HG02852 (cell line): ENCODE measurements at regions not wholly inside any gene's neighbourhood (a gene's known extent, or its start where the extent isn't known, plus 50 kb on each side); places are given as distances from the start of the nearest gene placed in this dataset.
A peak's percentile ranks its signal among the peaks of the same experiment; 100 is the strongest.

Experiments
- ATAC-seq: cut with Tn5 transposase; IDR thresholded peaks from one replicate; pipeline ENCODE4 v1.9.1; 2021; ENCODE audit warnings: mild to moderate bottlenecking, moderate library complexity; ENCODE audit not compliant: unreplicated experiment

DNA sequence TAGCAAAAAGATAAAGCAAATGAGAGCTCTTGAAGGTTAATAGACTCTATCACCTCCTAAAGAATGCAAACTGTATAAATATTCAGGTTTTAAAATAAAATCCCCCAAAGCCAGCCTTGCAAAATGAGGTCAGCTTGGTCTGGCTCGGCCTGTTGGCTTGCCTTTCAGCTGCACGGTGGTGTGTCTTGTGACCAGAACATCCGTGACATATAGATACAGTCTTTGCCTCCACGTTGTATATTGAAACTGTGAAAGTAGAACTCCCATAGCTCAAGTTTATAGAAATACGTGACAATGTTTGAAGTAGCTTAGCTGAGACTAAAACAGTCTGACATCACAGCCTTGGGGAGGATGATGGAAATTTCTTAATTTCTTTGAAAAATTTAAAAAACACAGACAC is 236.6 kb upstream of the MYOCD start:
- peak; percentile 41 for ATAC-seq

DNA sequence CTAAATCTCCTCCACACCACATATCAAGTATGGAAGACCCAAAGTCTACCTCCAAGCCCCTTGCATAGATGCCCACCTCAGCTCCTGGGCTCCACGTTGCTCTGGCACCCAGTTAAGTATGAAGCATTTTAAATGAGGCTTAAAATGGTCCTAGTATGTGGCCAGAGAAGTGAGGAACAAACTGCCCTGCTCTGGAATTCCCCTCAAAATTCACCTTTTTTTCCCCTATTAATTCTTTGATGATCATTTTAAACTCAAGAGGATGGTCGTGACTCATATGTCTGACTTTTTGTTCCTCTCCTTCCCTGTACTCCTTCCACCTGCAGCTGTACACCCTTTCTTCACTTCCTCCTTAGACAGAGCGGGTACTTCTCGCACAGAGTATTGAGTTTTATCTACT is 234.5 kb upstream of the MYOCD start:
- ATAC-seq, result peak; percentile 83

DNA sequence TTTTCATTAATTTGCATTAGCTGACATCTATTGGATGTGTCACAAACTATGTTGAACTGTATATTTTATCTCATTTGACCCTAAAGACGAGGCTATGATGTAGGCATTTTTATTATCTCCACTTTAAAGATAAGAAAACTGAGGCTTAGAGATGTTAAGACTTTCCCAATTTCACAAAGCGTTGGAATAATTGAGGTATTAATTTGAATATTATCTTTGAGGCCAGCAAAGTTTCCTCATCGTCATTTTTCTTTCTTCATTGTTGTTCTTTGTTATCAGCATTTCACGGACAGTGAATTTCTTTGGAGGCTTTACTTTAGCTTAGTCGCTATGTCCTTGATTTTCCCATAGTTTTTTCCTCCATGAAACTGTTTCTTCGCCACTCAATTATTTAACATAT is 227.5 kb upstream of the MYOCD start:
- no peak for ATAC-seq

DNA sequence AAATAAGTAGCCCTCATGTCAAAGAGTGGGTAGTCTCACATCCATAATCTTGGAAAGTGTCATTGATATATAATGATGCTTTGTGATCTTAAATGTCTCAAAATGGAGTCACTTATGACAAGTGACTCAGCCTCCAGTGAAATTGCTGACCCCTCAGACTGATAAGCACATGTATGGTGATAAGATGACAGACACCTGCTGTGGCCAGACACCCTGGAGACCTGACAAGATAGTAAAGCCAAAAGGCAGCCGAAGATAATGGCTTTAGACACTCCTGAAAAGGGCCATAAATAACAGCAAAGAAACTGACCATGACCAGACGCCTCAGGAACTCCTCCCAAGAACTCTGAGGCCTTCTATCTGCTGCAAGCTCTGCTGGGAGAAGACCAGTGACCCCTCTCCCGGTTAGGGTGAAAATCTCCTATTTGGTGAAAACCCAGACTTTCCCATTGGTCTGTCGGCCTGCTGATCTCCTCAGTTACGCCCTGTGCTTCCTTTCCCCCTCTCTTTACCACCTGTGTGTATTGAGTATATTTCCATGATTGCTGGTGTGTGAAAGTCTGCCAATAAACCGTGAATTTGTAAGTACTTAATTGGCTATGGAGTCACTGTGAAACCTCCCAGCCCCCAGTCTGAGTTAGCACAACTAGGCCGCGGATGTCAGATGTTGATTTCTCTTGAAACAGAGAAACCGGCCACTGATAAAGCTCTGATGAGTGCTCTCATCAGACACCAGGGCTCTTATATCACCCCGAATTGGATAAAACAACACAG is 226.7 kb upstream of the MYOCD start:
- no peak for ATAC-seq

DNA sequence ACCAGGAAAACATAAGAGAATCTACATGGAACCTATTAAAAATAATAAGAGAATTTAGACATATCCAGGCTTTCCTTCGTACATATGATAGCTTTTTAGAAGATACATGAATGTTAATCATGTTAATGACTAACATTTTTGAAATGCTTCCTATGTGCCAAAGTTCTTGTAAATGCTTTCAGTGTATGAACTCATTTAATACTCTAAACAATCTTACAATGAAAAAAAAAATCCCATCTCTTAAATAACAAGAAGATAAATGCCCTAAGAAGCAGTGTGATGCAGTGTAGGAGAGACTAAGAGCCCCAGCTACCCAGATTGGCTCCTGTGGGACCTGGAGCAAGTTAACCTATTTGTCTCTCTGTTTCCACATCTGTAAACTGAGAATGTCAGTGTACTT is 220.4 kb upstream of the MYOCD start:
- ATAC-seq, result no peak

DNA sequence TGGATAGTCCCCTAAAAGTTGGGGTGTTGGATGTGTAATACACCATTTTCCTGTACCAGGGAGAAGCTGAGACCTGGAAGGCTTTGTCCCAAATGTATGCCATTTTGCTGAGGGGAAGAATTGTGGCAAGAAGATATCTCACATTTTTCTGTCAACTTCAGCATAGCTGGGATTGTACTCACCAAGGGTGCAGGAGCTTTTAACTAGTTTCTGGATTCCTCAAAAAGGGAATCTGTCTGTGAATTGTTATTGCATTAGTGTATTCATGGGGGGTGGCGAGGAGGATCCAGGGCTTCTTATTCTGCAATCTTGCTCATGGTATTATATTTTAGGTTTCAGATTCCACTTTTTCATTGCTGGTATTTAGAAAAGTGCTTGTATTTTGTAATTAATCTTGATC is 208.2 kb upstream of the MYOCD start:
- ATAC-seq, result no peak

DNA sequence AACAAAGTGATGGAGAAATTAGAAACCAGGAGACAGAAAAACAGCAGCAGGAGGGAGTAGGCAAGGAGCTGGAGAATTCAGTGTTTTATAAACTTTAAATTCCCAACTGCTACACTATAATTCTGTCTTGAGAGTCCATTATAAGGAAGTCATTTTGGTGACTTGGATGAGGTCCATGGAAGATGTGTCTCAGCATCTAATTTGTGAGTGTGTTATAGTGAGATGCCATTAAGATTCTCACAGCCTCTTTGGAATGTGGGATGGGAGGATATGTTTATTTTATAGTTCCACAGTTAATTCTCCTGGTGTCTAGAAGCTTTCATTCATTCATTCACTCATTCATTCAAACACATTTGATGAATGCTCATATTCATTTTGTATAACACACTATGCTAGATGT is 206.0 kb upstream of the MYOCD start:
- ATAC-seq, result no peak

DNA sequence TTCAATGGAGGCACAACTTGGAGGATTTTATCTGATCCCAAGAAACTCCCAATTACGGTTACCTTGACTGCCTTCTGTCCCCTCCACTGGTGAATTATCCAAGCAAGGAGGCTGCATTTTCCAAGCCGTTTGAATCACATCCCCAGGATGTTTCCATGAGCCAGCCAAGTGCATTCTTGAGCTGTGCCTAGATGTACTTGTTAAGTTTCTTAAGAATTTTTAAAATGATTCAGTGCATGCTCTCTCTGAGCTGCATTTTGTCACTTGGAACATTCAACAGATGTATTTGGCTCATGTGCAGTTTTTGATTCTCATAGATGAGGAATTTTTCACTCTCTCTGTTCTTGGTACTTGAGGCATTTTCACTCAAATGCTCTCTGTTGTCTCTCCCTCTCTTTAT is 202.6 kb upstream of the MYOCD start:
- ATAC-seq, result no peak

DNA sequence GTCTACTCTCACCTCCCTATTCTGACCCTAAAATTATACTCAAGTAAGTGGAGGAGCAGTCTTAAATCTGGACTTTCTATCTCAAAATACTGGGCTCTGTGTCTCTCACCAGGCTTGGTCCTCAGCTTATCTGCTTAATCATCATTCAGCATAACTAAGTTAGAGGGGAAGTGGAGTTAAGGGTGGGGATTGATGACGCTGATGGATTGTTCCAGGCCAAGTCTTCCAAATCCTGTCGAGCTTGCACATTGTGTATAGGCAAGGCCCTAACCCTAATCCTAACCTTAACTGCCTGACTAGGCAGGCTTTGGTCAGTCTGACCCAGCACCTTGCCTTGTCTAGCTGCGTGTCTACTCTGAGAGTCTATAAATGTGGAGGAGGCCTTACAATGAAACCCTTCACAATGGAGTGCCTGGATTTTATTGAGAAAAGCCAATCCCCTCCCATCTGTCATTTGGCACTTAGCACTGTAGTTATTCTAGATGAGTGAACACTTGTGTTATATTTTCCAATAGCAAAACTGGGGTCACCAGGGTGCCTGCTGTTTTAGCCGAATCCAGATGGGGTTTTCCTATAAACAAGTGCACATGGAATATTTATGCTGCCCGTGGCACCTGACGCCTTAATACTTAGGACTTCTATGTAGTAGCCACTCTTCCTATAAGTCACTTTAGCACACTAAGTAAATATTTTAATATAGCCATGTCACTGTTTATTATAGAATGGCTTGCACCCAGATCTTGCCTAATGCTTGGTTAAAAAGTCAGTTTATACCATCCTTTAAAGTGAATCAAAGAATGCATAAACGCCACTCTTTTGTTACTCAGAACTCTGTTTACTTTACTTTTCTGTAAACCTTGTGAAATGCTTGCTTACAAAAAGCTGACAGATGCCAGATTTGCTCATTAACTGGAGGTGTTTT is 193.2 kb upstream of the MYOCD start:
- no peak for ATAC-seq

DNA sequence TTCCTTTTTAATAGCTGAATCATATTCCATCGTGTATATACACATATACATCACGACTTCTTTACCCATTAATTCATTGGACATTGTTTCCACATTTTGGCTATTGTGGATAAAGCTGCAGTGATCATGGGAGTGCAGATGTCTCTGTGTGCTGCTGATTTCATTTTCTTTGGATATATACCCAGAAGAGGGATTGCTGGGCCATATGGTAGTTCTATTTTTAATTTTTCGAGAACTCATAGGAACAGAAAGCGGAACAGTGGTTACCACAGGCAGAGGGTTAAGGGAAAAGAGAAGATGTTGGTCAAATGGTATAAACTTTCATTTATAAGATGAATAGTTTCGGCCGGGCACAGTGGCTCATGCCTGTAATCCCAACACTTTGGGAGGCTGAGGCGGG is 187.4 kb upstream of the MYOCD start:
- no peak for ATAC-seq

DNA sequence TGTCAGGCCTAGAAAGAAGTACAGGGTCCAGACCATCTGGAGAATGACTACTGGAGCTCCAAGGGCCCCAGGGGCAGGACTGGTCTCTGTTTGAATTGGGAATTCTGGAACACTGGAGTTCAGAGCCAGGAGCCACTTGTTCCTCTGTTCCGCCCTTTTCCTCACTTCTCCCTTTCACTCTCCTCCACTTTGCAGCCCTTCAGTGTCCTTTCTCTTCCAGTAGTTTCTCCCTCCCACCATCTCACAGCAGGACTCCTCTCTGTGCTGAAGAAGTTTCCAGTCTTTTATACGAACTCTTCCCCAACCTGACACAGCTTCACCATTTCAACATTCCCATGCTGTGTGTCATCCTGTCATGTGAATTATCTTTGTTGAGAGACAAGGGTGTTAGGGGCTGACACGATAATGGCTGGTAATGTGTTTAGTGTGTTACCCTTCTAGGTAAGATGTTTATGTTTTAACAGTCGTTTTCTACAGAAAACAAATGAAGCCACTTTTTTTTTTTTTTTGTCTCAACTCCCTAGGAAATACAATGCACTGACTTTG is 180.3 kb upstream of the MYOCD start:
- ATAC-seq, result no peak

DNA sequence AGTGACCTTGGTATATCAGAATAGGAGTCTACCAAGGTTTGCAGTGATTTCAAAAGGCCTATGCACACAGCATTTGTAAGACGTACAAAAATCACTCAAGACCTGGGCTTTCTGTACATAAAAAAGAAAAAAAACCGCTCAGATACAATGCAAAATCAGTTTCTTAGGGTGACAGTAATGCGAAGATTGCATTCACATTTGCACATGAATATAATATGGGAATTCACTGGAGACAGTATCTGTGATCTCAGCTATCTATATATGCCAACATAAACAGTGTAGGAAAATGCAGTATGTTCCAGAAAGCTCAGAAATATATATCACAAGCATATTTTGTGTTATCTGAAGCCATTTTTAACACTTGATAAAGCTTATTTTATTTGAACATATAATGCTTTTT is 176.4 kb upstream of the MYOCD start:
- ATAC-seq, result no peak

DNA sequence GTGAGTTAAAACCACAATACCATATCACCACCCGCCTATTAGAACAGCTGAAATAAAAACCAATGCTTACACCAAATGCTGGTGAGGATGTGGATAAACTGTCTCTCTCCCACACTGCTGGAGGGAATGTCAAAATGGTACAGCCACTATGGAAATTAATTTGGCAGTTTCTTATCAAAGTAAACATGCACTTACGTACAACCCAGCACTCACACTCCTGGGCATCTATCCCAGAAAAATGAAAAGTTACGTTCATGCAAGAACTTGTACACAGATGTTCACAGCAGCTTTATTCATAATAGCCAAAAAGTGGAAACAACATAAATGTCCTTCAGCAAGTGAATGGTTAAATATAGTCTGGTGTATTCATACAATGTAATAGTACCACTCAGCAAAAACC is 173.2 kb upstream of the MYOCD start:
- ATAC-seq, result no peak

DNA sequence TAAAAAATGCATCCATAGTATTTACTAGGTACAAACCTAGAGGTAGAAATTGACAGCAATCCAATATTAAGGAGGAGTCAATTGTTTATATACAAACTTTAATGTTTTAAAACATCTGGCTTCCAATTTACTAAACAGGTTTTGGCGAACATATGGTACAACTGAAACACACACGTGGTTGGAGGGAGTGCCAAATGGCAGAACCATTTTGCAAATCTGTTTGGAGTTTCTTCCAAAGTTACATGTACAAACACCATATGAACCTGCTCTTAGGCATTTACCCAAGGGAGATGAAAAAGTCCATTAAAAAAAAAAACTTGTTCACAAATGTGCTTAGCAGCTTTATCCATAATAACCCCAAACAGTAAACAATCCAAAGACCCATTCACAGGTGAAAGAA is 159.8 kb upstream of the MYOCD start:
- no peak for ATAC-seq

DNA sequence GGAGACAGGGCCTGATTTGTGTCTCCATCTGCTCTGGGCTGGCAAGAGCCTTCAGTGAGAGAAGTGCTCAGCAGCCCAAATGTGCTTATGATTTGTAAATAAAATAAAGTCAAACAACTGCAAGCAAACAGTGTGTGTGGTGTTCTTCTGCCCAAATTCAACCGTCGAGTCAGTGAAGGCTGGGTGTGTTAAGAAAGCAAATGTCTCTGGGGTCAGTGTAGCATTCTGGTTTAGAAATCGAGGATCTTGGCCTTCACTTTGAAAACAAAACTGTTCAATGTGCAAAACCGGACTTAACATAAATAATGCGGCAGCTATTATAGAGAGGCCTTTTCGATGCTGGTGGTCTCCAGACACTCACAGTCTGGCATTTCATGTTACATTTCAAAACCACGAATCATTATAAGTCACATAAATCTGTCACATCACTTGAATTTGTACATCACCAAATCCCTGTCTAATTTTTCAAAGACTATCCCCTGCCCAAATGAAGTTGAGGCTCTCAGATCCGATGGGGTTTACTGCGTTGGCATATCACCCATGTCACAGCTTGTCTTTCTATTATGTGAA is 158.6 kb upstream of the MYOCD start:
- no peak for ATAC-seq

DNA sequence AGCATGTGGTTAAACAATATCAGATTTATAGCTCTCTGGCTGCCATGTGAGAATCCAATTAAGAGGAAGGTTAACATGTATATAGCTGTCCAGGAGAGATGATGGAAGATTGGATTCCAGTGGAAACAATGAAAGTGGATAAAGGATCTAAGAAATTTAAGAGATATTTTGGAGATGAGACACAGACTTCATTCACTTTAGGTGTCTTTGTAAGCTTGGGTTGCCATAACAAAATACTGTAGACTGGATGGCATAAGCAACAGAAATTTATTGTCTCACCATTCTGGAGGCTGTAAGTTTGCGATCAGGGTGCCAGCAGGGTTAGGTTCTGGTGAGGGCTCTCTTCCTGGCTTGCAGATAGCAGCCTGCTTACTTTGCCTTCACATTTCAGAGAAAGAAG is 155.9 kb upstream of the MYOCD start:
- ATAC-seq, result no peak

DNA sequence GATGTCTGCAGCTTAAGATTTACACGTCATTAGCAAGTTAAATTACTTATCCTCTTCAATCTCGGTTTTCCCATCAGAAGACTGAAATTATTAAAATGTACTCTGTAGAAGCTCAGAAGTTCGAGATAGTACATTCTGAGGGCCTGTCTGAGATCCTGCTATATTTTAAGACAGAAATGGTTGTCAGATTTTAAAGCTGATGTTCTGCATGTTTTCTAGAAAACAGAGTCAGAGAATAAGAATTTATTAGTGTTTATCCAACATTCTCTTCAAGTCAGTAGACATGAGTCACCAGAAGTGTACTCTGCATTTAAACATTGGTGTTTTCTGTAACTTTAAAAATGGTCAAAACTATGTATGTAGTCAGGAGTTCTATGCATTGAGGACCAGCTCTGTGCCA is 155.2 kb upstream of the MYOCD start:
- no peak for ATAC-seq

DNA sequence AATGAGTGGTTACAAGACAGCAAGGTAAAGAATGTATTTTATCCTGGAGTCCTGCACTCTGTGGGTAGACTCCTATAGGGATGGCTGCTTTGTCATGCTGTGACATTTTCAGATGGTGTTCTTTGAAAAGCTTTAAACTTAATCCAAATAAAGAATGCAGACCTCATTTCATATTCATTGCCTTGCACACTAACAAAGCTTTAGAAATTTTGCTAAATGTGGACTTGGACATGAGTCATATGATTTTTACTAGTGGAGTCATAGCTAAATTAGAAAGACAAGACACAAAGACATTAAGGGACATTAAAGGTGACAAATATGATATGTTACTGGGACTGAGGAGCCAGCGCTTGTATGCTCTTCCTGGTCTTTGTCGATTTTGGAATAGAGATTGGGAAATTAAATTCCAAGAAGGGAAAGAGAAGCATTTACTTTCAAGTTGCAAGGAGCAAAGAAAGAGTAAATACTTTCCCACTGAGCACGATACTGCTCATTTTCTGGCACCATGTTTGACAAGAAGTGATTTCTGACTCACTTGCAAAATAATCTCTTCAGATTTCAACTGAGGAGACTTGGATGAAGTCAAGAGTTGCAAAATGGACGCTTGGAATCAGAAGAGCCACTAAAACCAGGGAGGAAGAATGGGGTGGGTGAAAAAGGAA is 152.9 kb upstream of the MYOCD start:
- no peak for ATAC-seq

DNA sequence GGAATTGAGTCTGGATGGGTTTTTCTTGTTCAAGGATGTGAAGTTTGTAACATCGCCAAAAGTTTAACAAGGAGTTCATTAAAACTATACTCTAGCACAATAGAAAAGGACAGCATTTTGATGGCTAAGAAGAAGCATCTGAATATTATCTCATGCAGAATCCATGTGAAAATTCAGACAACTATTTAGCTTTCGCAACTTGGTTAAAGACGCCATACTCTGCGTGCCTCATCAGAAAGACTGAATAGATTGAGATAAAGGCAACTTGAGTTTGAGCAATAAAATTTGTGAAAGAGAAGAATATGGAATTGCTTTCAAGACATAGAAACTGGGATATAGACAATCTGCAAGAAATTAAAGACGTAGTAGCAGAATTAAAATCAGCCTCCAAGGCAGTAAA is 151.1 kb upstream of the MYOCD start:
- ATAC-seq, result no peak

DNA sequence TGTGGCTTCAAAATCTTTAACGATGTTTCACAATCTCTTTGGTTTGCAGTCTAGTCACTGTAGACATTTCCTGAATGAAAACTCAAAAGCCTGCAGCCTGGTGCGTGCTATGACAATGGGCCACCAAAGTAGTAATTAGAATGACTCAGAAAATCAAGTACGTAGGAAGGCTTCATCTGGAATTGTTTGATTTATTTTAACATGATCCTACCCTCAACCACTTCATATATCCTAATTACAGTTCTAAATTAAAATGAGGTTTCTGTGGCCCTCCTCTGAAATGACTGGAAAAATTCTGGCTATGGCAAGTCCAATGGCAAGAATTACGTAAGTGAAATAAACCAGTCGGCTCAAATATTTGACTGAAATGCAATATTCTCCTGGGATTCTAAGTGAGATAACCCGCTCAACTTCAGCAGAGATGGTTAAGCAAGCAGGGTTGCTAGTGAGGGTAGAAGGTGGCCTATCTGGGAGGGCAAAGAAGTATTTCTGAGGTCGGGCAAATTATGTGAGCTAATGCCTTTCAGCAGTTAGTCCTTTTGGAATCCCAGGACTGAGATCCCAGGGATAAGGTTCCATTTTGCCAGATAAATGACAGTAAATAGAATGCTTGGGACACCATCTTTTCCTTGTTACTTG is 145.6 kb upstream of the MYOCD start:
- no peak for ATAC-seq

DNA sequence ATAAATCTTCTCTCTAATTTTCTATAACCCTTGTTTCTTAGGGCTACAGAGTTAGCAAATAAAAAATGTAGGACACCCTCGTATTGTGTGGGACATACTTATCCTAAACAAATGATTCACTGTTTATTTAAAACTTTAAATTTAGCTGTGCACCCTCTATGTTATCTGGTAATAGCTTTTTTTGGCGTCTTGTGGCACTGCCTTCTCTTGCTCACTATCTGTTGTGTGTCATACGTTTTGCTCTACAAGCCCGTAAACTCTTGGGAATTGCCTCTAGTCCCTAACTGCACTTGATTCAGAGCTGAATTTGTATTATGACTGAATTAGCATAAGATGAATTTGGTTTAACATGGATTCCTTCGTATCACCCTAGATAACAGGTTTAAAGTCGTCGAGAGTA is 144.3 kb upstream of the MYOCD start:
- ATAC-seq, result no peak
